ENCODE measurements at regions not wholly inside any gene's neighbourhood (a gene's known extent, or its start where the extent isn't known, plus 50 kb on each side); places are given as distances from the start of the nearest gene placed in this dataset.

GRCh38 chr3:134426660-134427181 is 52.5 kb upstream of the AMOTL2 start:
- TF ChIP-seq CTCF (IDR thresholded peaks at IDR 0.05) (no peak), POLR2A (IDR thresholded peaks at IDR 0.05) (no peak)
